ENCODE measurements at regions not wholly inside any gene's neighbourhood (a gene's known extent, or its start where the extent isn't known, plus 50 kb on each side); places are given as distances from the start of the nearest gene placed in this dataset.

GRCh38 chr9:23073136-23073535 is 626.5 kb downstream of the DMRTA1 start:
- no peak for DNase-seq
- dilution Hi-C loops (cut with HindIII; ENCODE audit: low sequenced_read_pairs, unreplicated experiment), result no loop called here

More at GRCh38 chr9:23073136-23073535, 626.5 kb downstream of the DMRTA1 start:
- Histone ChIP-seq H3K23ac (ENCODE audit: low read depth, low read length) (no peak overlapping the region), H3K36me3 (ENCODE audit: control insufficient read depth, insufficient read depth, low read length) (no peaks in the 10 kb centered on the region), H3K18ac (ENCODE audit: low read depth, low read length) (no peak overlapping the region), H2AFZ (replicated peaks; ENCODE audit: low read length, poor library complexity) (no peak overlapping the region), H4K91ac (ENCODE audit: insufficient read depth, low read depth, low read length) (no peak overlapping the region), H2AK5ac (ENCODE audit: low read depth, low read length) (no peak overlapping the region), H3K27ac (ENCODE audit: insufficient read depth, low read length) (no peak overlapping the region), H3K79me1 (ENCODE audit: low read depth in 1 of 2, low read length in 2 of 2) (no peaks in the 10 kb centered on the region), H2BK15ac (ENCODE audit: low read depth, low read length) (no peak overlapping the region), H3K4me2 (ENCODE audit: low read depth, low read length) (no peak overlapping the region), H2BK20ac (ENCODE audit: low read depth, low read length) (no peak overlapping the region), H2BK120ac (ENCODE audit: low read depth, low read length) (no peak overlapping the region), H3K56ac (ENCODE audit: extremely low read depth, insufficient read depth, low read length) (no peak overlapping the region), H4K5ac (ENCODE audit: low read depth, low read length) (no peak overlapping the region), H3K4me3 (ENCODE audit: insufficient read depth, low read depth, low read length) (no peak overlapping the region), H3K4ac (ENCODE audit: low read depth, low read length) (no peak overlapping the region), H3K4me1 (ENCODE audit: control insufficient read depth, insufficient read depth, low read length) (no peaks in the 10 kb centered on the region), H4K20me1 (ENCODE audit: insufficient read depth, low read length) (no peaks in the 10 kb centered on the region), H4K8ac (ENCODE audit: low read depth in 2 of 2, low read length in 2 of 2) (no peak overlapping the region), H3K9ac (ENCODE audit: low read depth, low read length) (no peak overlapping the region), H2AK9ac (replicated peaks; ENCODE audit: low read depth, low read length, poor library complexity) (no peak overlapping the region), H2BK5ac (ENCODE audit: low read depth, low read length, poor library complexity, severe bottlenecking) (no peak overlapping the region), H3K14ac (replicated peaks; ENCODE audit: low read depth, low read length) (no peak overlapping the region), H3K27me3 (ENCODE audit: control insufficient read depth, insufficient read depth, low read length) (no peaks in the 10 kb centered on the region), H3K9me3 (ENCODE audit: control insufficient read depth, insufficient read depth, low read length) (no peaks in the 10 kb centered on the region; the same call in 1 of the 2 replicates), H3K9me1 (ENCODE audit: insufficient read depth, low read length) (no peaks in the 10 kb centered on the region)
- ATAC-seq (ENCODE audit: low read depth), result no peak
- intact Hi-C loops (cut with micrococcal nuclease) (no loop called here), in situ Hi-C loops (cut with MboI; ENCODE audit: low sequenced_read_pairs) (no loop called here)
- POLR2A ChIA-PET (ENCODE audit: unreplicated experiment), result no interaction called here
- CTCF ChIA-PET, result no interaction called here
- TF ChIP-seq, protein P1, sequence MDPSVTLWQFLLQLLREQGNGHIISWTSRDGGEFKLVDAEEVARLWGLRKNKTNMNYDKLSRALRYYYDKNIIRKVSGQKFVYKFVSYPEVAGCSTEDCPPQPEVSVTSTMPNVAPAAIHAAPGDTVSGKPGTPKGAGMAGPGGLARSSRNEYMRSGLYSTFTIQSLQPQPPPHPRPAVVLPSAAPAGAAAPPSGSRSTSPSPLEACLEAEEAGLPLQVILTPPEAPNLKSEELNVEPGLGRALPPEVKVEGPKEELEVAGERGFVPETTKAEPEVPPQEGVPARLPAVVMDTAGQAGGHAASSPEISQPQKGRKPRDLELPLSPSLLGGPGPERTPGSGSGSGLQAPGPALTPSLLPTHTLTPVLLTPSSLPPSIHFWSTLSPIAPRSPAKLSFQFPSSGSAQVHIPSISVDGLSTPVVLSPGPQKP (IDR thresholded peaks at IDR 0.05; ENCODE audit: borderline replicate concordance, low read depth, low read length), result no peak
- no peak for TF ChIP-seq MAFK (IDR thresholded peaks at IDR 0.05; ENCODE audit: low read depth, low read length)
- no peak for TF ChIP-seq NFE2L2 (IDR thresholded peaks at IDR 0.05; ENCODE audit: low read depth, low read length)
- TF ChIP-seq MAZ (IDR thresholded peaks at IDR 0.05; ENCODE audit: borderline replicate concordance, low read depth, low read length), result no peak
- no peak for TF ChIP-seq BHLHE40 (IDR thresholded peaks at IDR 0.05; ENCODE audit: low read depth, low read length)
- TF ChIP-seq USF2 (IDR thresholded peaks at IDR 0.05; ENCODE audit: low read depth, low read length), result no peak
- TF ChIP-seq CEBPB (IDR thresholded peaks at IDR 0.05; ENCODE audit: low read depth, low read length), result no peak
- TF ChIP-seq FOS (IDR thresholded peaks at IDR 0.05; ENCODE audit: low read depth, low read length), result no peak
- TF ChIP-seq RFX5 (IDR thresholded peaks at IDR 0.05; ENCODE audit: low read depth, low read length), result no peak
- WGBS, 2 experiments (ENCODE audit: extremely low coverage in 2 of 2, insufficient read length in 1 of 2), result no CpG with 5 or more reads among the region's 1 CpG
- BruUV-seq (replicated peaks), result no TSS peak

Measured in IMR-90 (cell line).